ENCODE measurements at regions not wholly inside any gene's neighbourhood (a gene's known extent, or its start where the extent isn't known, plus 50 kb on each side); places are given as distances from the start of the nearest gene placed in this dataset.

DNA sequence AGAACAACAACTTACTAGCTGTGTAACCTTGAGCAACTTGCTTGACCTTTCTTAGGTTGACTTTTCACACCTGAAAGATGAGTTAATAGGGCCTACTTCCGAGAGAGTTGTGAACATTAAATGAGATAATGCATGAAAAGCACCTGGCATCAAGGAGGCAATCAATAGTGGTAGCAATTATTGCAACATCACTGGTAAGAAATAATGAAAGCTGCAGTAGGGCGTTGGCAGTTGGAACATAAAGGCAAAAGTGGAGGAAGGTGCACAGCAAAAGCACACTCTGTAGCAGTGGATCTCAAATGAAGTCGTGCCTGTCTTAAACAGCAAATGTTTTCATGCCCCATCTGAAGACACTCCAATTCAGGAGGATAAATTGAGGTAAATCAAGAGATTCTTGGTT lies 178.9 kb upstream of the VRK2 start:
- DNase-seq, result no peak

DNA sequence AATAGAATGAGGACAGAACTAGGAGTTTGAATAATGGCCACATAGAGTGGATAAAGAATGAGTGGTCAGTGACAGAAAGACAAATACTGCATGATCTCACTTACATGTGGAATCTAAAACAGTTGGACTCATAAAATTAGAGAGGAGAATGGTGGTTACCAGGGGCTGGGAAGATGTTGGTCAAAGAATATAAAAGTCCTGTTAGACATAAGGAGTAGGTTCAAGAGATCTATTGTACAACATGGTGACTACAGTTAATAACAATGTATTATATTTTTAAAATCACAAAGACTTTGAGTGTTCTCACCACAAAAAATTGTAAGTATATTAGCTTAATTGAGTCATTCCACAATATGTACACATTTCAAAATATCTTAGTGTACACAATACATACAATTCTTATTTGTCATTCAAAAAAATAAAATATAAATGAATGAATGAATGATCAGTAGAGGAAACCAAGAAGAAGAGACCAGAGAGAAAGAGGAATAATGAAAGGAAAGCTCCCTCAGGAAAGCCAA lies 177.9 kb upstream of the VRK2 start:
- DNase-seq, result no peak

DNA sequence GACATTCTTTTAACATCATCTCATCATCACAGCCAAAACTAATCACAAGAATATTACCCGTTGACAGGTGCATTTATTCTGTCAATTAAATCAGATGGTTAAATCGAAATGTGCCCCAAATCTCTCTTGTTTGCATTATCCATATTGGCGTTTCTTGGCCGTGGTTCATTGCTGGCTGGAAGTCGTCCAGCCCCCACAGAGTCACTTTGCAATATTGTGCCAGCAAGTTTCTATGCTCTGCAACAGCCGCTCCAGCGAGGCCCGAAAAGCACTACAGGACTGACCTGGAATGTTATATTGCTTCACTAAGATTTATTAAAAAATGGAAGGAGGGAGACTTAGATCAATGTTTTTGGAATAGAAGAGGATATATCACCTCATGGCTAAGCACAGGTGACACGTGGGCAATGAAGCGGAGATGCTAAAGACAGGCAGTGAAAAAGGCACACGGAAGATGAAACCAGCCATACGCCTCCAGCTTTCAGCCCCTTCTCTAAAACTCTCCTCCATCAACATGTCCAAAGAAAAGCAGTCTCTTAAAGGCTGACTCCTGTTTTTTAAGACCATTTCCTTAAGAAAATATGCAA lies 176.8 kb upstream of the VRK2 start:
- no peak for DNase-seq

DNA sequence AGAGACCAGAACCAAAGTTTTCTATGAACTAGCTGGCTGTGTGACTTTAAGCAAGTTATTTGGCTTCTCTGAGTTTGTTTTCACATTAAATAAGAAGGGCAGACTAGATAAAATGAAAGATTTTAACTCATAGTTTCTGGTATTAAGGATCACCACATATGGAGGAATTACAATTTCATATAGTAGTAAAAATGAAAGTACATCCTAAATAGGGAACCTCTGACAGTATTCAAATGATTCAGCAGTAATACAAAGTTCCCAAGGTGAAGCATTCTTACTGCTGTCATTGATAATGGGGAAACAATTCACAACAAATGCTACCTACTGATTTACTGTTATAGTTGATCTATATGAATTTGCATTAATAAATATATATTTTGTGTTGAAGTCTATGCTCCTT lies 170.3 kb upstream of the VRK2 start:
- DNase-seq, result no peak

DNA sequence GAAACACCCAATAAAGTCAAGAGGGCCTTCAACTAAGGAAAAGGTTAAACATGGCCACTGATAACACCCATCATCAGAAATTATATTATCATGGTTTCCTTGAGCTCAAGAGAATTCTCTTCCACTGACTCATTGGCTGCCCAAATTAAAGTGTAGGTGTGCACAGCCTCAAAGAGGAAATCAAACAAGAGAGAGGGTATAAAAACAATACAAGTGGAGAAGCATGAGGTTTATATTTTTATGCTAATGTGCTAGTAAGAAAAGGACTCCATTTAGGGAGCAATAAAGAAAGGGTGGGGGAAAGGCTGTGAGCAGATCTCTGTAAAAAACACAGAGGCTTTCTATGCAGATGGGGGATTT lies 168.8 kb upstream of the VRK2 start:
- no peak for DNase-seq

DNA sequence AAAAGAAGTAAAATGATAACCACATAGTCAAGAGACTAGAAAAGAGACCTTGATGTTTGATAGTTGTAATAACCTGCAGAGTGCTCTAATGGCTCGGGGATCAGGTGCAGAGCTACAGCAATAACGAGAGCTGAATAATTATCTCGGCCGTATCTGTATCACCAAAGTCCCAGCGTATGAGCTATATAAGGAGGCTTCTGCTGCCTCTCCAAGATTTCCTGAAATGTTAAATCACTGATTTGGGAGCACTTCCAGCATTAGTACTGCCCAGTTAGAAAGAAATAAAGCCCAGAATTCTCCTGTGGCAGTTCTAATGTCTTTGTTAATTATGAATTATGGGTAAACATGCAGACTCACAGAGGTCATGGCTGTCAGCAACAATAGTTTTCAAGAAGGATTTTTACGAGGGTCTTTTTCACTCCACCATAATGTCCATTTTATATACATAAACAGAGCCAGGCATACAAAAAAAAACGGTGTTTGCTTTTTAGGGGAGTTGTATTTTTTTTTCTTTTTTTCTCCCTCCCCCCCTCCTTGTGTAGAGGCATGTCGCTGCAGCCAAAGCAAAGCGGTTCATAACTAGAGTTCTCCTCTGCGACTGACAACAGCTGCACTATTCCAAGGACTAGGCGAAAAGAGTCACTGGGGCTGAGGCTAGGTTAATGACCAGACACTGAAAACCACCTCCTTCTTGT lies 168.3 kb upstream of the VRK2 start:
- DNase-seq, result no peak

DNA sequence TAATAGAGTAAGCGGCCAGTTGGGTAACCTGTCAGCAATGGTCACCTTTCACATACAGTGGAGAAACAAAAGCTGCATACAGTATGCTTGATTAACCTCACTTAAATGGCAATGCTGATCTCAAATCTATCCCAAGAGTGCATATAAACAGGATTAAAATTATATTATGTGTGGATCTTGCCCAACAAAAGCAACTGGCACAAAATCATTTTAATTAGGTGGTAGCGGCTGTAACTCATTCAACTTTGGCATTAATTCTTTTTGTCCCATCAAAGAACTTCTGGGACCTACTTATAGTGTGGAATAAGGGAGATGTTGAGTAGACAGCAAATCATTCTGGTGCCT lies 167.8 kb upstream of the VRK2 start:
- no peak for DNase-seq

DNA sequence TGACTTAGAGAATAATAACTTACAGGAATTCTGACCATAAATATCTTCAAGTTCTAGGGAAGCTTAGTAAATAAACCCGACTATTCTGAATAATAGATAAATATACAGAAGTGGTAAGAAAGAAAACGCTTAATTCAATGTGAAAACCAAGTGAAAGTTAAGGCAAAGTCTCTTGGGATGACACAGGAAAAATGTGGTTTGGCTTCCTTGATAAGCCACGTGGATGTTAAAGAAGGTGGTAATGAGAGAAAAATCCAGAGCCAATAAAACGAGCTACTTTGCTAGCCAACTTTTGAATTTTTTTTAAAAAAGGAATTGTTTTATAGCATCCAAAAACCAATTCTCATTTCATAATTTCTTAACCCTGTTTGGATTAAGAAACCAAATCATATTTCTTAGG lies 166.2 kb upstream of the VRK2 start:
- no peak for DNase-seq

DNA sequence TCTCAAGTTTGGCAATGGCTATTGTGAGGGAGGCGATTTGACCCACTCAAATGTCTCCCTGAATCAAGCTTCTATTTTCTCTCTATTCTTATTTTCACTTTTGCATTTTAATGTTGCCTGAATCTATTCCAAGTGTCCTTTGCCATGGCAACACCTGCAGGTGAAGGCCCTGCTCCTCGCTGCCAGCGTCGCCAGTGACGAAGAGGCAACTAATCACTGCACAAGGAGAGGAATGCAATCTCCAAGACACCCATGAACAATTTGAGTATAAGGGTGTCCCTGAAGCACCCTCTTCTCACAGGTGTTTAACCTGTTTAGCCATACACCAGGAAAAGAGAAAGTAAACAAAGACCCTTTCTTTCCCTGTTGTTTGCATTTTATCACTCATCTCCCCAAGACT lies 165.6 kb upstream of the VRK2 start:
- no peak for DNase-seq

DNA sequence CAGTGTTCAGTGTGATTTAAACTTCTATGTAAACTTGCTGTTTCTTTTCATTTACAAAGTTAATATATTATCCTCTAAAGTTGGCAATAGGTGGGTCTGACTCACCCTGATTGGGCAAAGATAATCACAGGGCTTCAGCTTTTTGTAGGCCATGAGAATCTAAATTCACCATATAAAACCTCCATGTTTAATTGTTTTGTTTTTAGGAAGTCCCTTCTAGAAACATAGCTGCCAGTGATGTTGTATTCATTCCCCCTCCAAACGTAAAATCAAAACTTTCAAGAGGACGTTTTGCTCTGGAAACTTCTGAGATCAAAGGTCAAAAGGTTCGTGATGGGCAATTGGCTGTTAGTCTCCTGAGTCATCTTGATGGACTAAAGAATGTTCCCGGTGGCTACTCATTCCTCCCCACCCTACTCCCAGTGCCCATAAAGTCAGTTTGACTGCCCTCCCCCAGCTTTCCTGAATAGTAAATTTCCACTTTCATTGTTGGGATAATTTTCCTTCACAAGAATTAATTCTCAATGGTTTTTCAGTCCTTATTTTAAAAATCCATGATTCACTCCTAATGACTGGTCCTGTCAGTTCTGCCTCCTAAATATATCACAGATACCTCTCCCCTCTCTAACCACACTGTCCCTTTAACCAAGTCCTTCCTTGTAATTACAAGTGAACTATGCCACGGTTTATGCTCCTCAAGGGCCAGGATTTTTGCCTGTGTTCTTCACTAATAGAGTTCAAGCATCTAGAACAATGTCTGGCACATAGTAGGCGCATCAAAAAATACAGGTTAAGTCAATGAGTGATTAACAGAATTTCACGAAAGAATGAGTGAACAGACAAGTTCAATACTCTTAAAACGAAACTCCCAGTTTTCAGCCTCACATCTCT lies 164.4 kb upstream of the VRK2 start:
- DNase-seq, result no peak

DNA sequence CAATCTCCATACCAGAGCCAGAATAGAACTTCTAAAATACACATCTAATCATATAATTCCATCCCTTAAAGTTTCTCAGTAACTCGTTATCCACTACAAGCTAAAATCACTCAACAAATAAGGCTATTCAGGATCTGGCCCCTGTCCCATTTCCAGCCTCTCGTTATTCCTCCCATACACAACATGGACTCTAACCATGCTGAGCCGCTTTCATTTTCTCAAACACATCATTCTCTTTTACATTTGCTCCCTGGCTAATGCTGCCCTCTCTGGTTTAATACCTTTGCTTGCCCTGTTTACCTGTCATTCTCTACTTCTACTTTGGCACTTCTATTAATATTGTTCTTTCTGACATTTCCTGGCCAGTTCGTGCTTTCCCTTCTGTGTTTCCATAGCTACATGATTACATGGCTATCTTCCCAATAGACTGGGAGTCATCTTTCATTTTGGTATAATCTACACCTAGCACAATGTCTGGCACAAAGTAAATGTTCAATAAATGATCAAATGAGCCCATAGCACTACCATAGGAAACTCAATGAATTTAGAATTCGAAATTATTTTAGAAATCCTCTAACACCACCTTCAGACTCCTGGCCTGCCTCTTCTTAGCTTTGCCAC lies 163.6 kb upstream of the VRK2 start:
- DNase-seq, result no peak

DNA sequence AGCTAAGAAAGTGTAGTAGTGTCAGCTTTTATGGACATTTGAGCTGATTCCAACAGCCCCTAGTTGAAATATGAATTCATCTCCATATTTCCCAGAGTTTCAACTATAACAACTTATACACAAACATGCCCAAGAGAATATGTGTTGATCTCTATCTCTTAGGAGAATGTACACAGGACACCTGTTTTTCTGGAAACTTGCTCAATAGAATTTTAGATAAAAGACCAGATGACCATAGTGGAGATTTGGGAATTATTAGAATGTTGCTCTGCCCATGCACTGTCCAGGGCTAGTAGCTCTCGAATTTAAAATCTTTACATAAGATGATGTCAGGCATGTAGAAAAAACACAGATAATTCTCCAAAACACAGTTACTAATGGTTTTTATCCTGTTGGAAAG lies 162.3 kb upstream of the VRK2 start:
- no peak for DNase-seq

DNA sequence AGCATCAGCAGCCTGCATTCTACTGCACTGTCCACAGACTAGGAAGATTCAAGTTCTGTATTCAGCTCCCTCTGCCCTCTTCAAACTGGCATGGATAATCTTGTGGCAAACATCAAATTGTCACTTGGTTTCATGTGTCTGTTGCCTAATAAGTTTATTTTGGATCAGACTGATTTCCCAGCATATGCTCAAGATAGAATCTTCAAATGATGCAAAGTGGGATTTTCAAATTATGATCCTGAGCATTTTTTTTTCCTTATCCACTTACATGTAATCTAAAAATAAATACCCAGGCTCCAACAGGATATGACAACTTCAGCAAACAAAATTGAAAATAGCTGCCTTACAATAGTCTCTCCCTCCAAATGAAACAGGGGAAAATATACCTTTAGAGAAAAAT lies 160.9 kb upstream of the VRK2 start:
- no peak for DNase-seq

DNA sequence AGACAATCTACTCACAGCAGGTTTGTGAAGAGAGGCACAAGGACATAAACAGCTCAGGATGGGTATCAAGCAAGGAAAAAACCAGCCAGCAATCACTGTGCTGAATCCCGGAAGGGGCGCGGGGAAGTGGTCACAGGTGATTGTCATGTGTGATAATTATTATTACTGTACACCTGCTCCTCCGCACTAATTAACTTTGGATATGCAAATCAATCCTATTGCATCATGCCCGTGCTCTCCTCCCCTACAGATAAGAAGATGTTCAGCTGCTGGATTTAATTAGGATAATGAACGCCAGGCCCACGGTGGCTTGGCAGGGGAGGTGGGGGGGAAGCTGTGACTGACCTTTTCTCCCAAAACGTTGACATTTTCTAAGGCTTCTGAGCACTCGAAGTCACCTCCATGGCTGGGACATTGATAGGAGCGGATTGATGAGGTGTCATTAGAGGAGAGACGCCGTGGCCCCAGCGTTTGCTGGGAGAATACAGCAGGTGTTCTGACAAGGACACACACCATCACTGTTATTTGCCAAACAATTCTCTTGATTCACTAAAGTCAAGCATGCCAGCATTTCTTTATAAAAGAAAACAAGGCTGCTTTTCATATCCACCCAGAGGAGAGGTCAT lies 160.3 kb upstream of the VRK2 start:
- no peak for DNase-seq

DNA sequence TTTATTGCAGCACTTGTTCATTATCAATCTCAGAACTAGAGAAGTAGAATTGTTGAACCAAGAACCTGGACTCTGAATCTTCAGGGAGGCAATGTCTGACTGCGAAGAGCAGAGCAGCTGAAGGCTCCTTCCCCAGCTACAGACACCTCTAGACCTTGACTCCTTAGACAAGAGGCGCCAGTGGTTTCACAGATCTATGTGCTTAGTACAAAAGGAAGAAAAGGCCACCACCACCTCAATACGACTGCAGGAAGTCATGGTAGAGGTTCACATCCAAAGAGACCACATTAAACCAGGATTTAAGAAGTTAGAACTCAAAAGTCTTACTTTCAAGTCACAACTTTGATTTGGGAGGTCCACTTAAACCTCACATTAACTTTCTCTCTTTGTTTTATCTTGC lies 158.1 kb upstream of the VRK2 start:
- DNase-seq, result no peak

DNA sequence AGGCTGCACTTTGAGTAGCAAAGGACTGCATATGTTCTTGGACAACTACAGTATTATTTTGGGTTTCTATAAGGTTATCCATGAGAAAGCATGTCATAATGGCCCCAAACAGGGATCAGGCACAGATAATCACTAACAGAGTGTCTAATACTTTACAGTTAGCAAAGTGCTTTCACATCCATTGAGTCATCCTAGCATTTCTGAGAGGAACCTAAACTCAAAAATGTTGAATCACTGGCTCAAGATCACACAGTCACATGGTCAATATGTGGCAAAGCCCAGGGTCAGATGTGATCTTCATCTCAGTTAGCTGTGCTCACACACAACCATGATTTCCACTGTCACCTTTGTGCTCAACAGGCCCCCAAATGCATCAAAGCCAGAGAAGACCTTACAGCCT lies 156.1 kb upstream of the VRK2 start:
- no peak for DNase-seq

DNA sequence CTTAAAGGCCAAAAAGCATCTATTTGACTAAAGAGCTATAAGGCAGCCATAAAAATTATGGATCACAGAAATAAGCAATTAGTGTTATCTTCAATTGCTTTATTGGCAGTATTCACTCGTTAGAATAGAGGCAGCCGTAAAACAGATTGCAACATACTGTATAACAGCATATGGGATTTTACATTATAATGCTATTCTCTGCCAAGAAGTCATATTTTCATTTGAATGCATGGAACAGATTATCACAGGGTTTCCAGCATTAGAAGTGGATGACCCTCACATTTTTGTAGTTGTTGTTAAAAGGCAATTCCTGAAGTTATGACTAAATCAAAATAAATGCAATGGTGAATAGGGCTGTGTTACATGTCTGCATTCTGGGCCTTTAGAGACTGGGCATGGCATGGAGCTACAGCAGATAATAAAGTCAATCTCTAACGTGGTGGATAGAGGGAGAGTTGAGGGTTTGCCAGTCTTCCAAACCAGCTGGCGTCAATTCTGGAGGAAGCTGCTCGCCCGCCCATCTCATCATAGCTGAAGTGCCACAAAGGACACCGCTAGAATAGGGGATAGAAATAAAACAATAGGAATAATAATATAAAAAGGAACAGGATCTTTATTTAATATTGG lies 155.4 kb upstream of the VRK2 start:
- DNase-seq, result no peak

DNA sequence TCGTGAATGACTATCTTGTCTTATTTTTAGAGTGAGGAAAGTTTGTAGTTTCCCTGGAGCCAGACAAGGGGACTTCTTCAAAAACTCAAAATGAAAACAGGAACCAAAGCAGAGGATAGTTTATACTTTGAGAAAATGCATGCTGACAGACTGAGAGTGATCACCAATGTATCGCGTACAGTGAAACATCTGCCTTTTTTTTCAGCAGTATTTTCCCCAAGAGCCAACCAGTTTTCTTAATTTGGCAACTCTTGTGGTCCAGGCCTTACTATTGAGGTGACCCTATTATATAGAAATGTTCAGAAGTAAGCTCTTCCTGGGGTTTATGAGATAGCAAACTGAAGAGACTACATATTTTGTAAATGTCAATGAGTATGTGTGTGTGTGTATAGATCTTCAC lies 153.7 kb upstream of the VRK2 start:
- no peak for DNase-seq

DNA sequence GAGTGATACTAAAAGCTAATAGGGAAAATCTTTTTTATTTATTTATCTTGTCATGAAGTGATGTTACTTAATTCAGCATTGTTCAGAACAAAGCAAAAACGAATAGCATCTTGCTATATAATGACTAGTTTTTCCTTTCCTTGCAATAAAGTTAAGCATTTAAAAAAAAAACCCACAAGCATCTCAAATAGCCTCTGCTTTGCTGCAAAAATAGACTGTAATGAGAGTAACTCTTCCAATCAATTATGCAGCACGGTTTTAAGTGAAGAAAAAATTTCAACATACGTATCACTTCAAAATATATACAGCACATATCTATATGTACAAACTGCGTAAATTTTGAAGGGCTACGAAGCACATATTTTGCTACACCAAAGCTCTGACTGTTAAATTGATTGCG lies 153.3 kb upstream of the VRK2 start:
- DNase-seq, result no peak

DNA sequence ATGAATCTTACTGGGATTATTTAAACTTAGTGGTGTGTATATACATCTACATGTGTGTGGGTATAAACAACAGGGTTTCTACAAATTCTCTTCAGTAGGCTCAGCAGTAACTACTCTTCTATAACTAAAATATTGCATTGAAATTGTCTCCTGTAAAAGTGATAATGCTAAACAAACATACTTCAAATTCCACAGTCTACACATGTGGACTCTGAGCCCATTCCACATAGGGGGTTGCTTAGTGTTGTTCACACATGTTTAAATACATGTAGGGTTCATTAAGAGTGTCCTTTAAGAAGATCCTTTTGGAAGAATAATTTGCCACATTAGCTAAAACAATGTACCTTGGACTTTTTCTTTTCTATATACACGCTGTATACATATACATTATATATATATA lies 152.8 kb upstream of the VRK2 start:
- no peak for DNase-seq

DNA sequence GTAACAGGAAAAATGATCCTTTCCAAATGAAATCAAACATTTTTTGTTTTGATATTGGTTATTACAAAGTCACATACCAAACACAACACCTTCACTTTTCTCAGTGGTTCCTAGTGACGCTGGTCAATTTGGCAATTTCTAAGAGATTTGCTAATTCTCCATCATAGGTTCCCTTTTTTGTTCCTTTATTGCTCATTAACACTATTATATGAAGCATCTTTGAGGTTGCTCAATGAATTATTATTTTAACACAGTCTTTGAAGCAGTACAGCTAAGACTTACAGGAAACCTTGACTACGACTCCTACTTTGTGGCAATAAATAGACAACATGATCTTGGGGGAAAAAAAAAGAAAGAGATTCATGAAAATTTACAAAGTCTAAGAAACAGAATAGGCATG lies 152.2 kb upstream of the VRK2 start:
- no peak for DNase-seq

DNA sequence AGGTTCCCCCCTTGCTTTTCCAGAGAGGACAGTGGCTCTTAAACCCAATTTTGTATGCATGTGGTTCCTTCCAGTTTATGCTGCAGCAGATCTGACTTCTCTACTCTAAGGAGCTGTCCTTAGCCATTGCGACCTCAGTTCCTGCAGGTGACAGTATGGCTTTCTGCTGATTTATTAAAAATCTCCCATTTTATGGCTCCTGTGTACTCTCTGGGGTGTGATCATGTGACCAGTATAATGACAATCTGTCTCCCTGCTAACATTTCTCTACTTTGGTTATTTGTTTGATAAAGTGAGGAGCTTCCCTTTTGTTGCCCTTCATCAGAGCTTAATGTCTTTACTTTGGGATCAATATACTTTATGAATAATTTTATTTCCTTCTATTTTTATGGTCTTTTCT lies 148.7 kb upstream of the VRK2 start:
- DNase-seq, result no peak

DNA sequence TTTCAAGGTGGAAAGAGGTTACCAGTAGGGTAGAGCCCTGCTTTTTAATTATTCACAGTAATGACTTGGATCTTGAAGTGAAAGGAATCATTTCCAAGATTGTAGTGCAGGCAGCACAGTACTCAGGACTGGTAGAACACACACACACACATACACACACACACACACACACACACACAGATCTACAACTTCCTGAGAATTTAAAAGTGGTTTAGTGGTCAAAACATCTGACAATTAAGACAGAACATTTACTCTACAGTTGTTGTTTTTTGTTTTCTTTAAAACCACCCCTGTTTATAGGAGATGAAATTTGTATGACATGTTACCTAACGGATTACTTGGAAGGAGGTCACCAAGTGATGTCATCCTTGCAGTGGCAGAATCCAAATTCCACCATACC lies 146.7 kb upstream of the VRK2 start:
- no peak for DNase-seq
